AG09309 (cell line): ENCODE measurements at regions not wholly inside any gene's neighbourhood (a gene's known extent, or its start where the extent isn't known, plus 50 kb on each side); places are given as distances from the start of the nearest gene placed in this dataset.

Experiments
- DNase-seq: peaks from one replicate; pipeline ENCODE4 v3.0.0-alpha.2; 2010; ENCODE audit warnings: low read depth
- H3K4me3 ChIP-seq: 2 replicates; pipeline ENCODE4 v1.5.1; 2011; ENCODE audit warnings: mild to moderate bottlenecking, low read depth, low read length, moderate library complexity; ENCODE audit not compliant: control insufficient read depth
- CTCF ChIP-seq: IDR thresholded peaks from 2 replicates; pipeline ENCODE4 v1.5.1; 2011; ENCODE audit warnings: mild to moderate bottlenecking, low read depth, low read length, inconsistent platforms; ENCODE audit not compliant: insufficient read depth, control insufficient read depth; ENCODE audit errors: missing control alignments

- TF ChIP-seq CTCF: no peak
- no peak for DNase-seq
- H3K4me3 ChIP-seq: no peak overlapping the region
Observed at GRCh38 chr18:11237066-11237465, 87.7 kb upstream of the PIEZO2 start.

GRCh38 chr18:11224153-11224552 is 74.8 kb upstream of the PIEZO2 start:
- no peak overlapping the region for H3K4me3 ChIP-seq
- DNase-seq: no peak
- TF ChIP-seq CTCF: no peak

- no peak overlapping the region for H3K4me3 ChIP-seq
- no peak for TF ChIP-seq CTCF
- peak; percentile 1 for DNase-seq
Observed at GRCh38 chr18:11219571-11219970, 70.2 kb upstream of the PIEZO2 start.

- no peak overlapping the region for H3K4me3 ChIP-seq
- no peak for TF ChIP-seq CTCF
- no peak for DNase-seq
Observed at GRCh38 chr18:11215216-11215615, 65.8 kb upstream of the PIEZO2 start.

GRCh38 chr18:11204020-11204419 is 54.7 kb upstream of the PIEZO2 start:
- no peak for TF ChIP-seq CTCF
- DNase-seq: no peak
- H3K4me3 ChIP-seq: no peak overlapping the region

- no peak overlapping the region for H3K4me3 ChIP-seq
- TF ChIP-seq CTCF: no peak
- no peak for DNase-seq
Observed at GRCh38 chr18:11199477-11199876, 50.1 kb upstream of the PIEZO2 start.
